Midbrain (tissue), 1 donor: ENCODE measurements at regions not wholly inside any gene's neighbourhood (a gene's known extent, or its start where the extent isn't known, plus 50 kb on each side); places are given as distances from the start of the nearest gene placed in this dataset.
"Not testable (repeated sequence)": the region's sequence is repeated elsewhere in the genome, so short reads cannot be mapped to it uniquely, and the experiment has no call there.

ENCODE experiments used
- DNase-seq: peaks from one replicate; lab custom pipeline; 2025; lab: John Stamatoyannopoulos, UW

GRCh38 chr2:122805346-122805745 lies 1049.9 kb downstream of the TSN start:
- DNase-seq: no peak

DNA sequence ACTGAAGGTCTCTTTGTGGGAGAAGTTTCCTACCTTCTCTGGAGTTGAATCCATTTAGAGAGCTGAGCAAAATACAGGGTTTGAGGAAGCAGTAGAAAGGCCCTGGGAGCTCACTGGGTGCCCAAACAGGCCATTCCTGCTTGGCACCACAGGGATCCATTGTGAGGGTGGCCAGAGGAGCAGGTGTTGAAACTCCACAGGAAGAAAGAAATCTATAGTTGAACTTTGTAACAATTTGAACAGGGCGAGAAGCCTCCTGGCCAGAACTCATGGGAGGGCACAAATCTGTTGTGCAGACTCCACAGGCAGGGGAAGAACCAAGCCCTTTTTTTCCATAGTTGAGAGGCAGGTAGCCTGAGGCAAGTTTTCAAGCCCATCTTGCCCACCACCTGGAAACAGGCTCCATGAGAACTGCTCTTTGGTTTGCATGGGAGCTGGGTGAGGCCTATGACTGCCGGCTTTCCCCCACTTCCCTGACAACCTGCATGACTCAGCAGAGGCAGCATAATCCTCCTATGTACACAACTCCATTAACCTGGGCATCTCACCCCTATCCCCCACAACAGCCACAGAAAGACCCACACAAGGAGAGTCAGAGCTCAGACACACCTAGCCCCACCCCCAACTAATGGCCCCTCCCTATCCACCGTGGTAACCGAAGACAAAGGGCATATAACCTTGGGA lies 1053.0 kb downstream of the TSN start:
- DNase-seq: no peak

DNA sequence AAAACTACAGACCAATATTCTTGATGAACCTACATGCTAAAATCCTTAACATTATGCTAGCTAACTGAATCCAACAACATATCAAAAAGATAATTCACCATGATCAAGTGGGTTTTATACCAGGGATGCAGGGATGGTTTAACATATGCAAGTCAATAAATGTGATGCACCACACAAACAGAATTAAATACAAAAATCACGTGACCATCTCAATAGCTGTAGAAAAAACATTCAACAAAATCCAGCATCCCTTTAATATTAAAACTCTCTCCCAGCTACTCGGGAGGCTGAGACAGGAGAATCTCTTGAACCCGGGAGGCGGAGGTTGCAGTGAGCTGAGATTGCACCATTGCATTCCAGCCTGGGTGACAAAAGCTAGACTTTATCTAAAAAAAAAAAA lies 1056.8 kb downstream of the TSN start:
- not testable (repeated sequence) for DNase-seq

GRCh38 chr2:122815120-122815519 lies 1059.7 kb downstream of the TSN start:
- DNase-seq: no peak

DNA sequence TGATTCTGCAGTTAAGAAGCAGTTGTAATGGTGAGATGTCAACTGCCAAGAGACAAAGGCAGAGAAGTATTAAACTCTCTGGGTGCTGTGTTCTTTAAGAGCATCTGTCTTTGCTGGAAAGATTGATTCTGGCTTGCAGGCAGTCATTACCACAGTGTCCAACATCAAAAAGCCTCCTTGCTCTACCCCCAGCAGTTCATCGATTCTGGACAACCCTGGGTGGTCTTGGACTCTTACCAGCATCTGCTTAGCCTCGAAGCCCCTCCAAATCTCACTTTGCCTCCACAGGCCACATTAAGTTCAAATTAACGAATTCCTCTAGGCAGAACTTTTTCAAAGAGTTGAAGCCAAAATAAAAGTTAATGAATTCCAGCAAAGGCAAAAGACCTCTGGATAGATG lies 1061.4 kb downstream of the TSN start:
- no peak for DNase-seq

DNA sequence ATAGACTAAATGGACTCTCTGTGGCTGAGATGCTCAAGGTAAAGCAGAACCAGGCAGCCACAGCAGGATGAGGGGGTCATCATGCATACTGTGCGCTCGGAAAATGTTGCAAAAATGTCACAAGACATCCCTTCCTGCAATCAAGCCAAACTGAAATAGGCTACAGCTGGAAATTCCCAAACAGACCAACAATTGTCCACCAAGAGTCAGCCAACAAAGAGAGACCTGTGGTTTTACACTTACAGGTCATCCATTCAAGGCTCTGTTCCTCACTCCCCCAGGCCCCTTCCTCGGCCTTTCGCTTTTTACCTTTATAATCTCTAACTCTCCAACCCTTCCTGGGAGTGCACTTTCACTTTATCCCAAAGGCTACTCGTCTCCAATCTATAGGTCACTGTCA lies 1066.9 kb downstream of the TSN start:
- DNase-seq: no peak

DNA sequence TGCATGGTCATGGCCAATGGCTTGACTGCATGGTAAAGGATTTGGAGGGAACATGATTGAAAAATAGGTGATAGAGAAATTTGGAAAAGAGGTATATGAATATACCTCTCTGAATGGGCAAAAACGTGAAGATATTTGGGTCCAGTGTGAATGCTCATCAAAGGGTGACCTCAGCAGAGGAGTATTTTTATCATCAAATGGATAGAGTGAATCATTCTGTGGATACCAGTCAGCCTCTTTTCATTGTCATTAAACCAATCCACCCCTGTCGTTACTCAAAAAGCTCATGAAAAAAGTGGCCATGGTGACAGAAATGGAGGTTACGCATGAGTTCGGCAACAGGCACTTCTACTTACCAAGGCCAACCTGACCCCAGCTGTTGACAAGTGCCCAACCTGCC lies 1074.7 kb downstream of the TSN start:
- DNase-seq: no peak

DNA sequence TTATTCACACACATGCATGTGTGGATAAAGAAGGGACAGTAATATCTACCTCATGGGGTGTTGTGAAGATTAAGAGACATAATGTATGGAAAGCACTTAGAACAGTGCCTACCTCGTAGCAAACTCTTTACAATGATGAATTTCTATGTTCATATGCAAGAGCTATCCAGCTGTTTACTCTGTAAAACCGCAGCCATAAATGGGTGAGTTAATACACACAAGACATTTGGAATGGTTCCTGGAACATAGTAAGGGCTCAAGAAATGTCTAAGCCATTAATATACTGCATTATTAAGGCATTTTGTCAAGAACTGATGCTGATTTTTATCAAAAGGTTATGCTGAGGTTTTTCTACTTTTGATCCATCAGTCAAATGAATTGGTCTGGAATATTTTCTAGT lies 1076.2 kb downstream of the TSN start:
- DNase-seq: no peak

- no peak for DNase-seq
Measured at GRCh38 chr2:122843503-122843902, 1088.1 kb downstream of the TSN start.

DNA sequence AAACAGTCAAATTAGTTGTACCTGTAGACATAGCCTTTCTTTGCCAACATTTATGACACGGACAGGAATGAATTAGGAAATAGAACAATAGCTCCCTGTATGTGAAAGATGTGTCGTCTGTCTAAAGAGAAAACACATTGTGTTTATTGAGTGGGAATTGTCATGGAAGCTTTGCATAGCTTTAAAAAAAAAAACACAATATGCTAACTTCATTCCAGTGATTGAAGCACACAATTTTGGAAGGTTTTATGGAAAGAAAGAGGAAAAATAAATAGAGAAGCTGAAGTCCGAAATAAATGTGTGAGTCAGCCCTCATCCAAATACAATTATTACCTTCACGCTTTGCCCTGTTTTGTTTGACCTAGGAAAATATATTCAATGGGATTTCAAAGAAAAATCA lies 1095.7 kb downstream of the TSN start:
- DNase-seq: no peak

GRCh38 chr2:122851972-122852531 lies 1096.6 kb downstream of the TSN start:
- DNase-seq: no peak

GRCh38 chr2:122856696-122857095 lies 1101.2 kb downstream of the TSN start:
- DNase-seq: no peak

GRCh38 chr2:122858075-122858702 lies 1102.7 kb downstream of the TSN start:
- no peak for DNase-seq

GRCh38 chr2:122858813-122859212 lies 1103.4 kb downstream of the TSN start:
- DNase-seq: no peak

DNA sequence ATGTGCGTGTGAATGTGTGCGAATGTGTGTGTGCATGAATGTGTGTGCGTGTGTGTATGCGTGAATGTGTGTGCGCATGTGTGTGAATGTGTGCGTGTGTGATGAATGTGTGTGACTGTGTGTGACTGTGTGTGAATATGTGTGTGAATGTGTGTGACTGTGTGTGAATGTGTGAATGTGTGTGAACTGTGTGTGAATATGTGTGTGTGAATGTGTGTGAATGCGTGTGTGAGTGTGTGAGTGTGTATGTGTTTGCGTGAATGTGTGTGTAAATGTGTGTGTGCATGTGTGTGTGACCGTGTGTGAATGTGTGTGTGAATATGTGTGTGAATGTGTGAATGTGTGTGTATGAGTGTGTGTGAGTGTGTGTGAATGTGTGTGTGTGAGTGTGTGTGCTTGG lies 1103.8 kb downstream of the TSN start:
- no peak for DNase-seq

GRCh38 chr2:122863532-122863931 lies 1108.1 kb downstream of the TSN start:
- DNase-seq: no peak

GRCh38 chr2:122864728-122865127 lies 1109.3 kb downstream of the TSN start:
- no peak for DNase-seq

- no peak for DNase-seq
Measured at GRCh38 chr2:122866095-122866494, 1110.6 kb downstream of the TSN start.

DNA sequence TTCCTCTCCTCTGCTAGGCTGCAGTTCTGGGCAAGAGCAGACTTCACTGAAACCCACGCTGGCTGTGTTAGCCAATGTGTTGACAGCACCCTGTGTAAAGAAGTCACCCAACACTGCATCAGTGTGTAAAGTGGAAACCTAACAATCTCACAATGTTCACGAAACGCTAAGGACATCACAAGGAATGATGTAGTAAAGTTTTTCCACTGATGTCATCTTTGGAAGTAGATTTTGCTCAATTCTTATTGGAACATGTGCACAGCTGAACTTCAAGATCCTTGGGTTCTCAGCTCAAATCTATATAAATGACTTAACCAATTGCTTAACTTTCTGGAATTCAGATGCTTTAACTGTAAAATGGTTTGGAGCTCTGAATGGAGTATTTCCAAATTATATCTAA lies 1112.5 kb downstream of the TSN start:
- DNase-seq: no peak

DNA sequence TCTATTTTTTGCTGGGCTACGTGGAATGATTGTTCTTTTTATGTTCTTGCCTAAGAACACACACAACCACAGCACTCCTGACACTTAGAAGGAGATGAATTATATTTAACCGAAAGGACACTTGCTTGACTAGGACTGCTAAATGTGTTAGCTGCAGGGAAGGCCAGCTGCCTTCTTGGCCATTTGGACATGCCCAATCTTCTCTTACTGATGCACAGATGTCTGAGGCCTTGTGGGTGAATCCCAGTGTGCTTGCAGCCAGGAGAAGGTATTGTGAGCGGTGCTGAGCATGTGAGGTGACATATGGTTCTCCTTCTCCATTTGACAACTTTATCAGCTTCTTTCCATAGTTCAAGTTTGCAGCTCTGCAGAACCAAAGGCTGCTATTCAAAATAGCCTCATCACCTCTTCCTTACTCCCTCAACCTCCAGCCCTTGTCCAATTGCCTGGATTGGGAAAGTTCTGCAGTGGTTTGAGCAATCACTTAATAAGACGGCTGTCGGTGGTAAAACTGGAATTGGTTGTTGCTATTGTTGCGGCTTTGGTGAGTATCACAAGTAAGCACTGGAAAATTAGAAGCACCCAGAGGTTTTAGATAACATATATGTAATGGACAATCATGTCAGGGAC lies 1113.3 kb downstream of the TSN start:
- no peak for DNase-seq

DNA sequence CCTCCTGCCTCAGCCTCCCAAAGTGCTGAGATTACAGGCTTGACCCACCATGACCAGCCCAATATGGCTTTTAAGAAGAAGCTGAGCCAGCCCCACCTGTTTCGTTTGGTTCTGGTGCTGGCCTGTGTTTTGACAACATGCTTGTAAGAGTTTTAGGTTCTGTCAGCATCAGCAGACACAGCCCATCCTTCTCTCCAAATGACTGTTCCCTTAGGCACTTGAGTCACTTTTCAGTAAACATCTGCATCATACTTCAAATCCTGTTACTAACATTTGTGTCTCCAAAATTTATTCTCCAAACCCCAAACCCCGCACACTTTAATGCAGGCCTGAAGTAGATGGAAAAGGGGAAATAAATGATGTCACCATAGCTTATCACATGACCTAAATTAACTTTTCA lies 1118.5 kb downstream of the TSN start:
- no peak for DNase-seq

DNA sequence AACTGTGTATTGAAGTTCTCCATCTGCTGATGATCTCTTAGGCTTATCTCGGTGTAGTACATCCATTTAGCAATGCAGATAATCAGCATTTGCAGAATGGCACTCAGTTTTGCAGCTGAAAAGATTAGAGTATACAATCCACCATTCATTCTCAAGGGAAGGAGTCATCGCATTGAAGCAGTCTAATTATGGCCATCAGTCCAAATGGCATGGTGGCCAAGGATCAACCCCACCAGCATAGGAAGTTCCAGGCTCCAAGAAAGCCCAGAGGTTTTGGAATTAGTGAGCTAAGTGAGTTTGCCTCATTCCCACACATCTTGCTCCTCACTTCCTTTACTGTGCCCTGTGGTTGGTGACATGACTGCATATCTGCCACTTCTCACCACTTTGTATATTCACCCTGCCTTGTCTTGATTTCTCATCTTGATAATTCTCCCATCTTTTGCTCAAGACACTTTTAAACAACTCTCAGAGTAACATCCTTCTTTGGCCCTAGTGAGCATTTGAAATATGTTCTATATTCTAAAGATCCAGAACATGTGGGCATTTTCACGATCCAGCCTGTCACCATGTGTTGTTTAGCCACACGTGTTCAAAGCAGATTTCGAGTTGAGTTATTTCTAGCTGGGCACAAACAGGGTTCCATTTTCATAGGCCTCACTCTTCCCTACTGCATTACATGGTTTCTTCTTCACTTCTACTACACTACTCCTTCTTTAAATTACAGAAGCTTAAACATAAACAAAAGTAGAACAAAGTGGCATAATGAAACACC lies 1119.8 kb downstream of the TSN start:
- DNase-seq: no peak
